DMS 273 (cell line): ENCODE measurements at regions not wholly inside any gene's neighbourhood (a gene's known extent, or its start where the extent isn't known, plus 50 kb on each side); places are given as distances from the start of the nearest gene placed in this dataset.
"Not testable (repeated sequence)": the region's sequence is repeated elsewhere in the genome, so short reads cannot be mapped to it uniquely, and the experiment has no call there.

Experiments used
- DNase-seq: peaks from one replicate; lab custom pipeline; 2025; ENCODE audit not compliant: unreplicated experiment; lab: John Stamatoyannopoulos, UW

DNA sequence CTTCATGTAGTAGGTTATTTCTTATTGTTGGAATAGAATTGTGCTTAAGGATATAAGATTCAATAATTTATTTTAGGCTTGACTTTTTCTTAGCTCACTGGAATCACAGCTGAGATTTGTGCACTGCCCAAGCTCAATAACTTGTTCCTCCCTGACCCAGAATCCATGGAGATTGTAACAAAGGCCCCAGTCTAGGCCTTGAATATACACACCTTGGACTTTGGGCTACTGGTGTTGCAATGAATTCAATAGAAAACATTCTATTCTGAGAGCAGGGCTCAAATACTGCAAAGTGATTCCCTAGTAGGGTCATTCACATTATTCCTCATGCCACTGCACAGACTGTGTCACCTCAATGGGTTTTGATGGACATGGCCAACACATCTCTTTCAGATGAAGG, 352.4 kb downstream of the GALC start:
- no peak for DNase-seq

DNA sequence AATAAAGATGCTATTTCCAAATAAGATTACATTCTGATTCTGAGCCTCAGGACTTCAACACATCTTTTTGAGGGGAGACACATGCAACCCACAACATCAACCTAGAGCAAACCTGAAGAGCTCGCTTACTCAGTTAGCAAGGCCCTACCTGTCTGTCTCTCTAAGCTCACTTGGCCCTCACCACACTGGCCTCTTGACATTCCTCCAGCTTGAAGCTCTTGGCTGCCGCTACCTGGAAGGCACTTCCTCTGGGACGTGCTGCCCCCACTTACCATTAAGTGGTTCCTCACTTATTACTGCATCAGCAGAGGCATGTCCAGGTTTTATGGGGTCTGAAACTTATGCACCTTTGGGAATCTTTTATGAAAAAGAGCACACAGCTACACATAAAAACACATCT, 354.8 kb downstream of the GALC start:
- DNase-seq = no peak

DNA sequence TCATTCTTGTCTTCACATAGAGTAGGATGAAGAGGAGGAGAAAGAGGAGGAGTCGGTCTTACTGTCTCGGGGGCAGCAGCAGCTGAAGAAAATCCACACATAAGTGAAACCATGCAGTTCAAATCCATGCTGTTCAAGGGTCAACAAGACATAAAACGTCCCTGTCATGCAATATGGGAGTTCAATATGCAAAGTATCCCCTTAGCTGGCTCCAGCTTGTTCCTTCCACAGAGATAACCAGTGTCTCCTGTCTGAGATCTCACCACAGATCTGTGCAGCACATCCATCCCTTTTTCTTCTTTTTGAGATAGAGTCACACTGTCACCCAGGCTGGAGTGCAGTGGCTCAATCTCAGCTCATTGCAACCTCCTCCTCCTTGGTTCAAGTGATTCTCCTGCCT, 357.5 kb downstream of the GALC start:
- no peak for DNase-seq

DNA sequence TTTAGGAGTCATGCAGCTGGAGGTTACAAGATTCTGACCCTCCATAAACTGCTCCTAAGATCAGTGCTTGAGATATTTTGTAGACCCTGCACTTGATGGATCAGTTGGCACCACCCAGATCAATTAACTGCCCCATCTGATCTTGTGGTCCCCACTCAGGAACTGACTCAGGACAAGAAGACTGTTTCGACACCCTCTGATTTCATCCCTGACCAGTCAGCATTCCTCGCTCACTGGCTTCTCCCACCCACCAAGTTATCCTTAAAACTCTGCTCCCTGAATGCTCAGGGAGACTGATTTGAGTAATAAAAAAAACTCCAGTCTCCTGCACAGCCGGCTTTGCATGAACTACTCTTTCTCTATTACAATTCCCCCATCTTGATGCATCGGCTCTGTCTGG, 360.2 kb downstream of the GALC start:
- no peak for DNase-seq

DNA sequence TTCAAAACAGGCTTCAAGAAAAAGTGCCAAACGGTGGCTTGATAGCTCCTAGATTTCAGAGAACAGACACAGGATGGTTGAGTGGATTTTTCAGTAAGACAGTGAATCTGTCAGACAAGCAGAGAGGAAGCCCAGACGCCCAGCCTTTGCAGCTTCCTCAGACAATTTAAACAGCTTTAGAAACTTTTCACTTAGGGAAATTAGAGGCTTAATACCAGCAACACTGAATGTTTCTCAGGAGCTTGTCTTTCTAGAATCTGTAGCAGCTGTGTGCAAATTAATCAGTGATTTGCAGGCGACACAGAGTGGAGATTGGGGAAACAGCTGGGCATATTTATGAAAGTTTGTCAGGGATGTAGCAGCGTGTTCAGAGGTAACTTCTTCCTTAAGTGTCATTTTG, 362.1 kb downstream of the GALC start:
- peak; percentile 39 for DNase-seq

DNA sequence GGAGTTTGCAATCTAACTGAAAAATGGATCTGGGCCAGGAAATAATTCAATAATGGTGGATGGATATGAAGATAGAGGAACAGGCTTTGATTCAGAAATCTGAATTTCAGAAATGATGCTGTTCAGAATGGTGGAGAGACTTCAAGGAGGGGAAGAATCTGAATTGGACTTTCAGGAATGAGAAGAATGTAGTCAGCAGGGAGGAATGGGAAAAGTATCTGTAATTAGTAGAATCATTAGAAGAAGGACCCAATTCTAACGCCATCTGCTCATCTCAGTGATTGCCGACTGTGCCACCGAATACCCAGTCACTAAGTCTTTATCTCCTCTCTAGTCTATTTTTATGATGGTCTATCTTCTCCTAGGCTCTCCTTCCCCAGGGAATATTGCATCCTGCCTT, 363.2 kb downstream of the GALC start:
- peak; percentile 4 for DNase-seq

DNA sequence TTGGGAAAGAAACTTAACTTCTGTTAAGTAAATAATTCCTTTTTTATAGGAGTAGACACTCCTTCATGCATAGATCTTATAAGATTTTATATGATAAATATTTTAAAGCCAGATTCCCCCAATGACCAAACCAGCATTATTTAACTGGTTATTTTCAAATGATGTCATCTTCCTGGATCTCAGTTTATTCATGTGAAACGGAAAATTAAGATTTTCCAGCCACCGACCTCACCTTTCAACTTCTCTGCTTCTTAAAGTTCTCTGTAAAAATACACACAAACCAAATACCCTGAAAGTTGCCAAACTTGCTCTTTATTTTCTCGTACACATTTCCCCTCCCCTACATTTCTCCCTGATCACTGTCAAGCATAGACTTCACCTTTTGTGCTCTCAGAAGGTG, 364.2 kb downstream of the GALC start:
- no peak for DNase-seq

DNA sequence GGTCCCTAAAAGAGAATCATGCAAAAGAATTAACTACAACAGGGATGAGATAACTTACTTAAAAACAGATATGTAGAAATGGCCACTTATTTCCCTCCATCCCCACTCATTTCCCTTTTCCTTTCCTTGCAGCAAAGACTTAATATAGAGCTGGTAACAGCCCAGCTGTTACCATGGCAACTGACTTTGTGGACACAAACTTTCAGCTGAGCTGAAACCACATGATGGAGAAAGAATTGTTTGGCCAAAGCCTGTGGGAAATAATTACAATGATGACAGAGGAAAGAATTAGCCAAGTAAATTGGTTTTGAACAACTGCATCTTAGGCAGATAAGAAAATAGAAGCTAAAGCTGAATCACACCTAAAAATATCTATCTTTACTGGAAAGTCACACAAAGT, 364.9 kb downstream of the GALC start:
- peak; percentile 69 for DNase-seq

DNA sequence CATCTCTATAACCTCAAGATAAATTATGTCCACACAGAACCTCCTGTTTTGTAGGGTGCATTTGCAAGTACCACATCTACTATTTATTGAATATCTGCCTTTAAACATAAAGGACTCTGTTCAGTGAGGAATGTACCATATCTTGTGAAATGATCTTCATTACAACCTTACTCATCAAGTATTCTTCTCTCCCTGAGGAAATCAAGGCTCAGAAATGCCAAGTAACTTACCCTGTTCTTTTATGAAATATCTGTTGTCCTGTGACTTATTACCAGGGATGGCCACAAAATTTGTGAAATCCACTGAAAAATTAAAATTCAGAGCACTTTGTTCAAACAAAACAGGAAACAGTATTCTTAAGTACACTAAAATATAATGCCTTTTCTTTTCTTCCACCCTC, 366.7 kb downstream of the GALC start:
- DNase-seq = no peak

DNA sequence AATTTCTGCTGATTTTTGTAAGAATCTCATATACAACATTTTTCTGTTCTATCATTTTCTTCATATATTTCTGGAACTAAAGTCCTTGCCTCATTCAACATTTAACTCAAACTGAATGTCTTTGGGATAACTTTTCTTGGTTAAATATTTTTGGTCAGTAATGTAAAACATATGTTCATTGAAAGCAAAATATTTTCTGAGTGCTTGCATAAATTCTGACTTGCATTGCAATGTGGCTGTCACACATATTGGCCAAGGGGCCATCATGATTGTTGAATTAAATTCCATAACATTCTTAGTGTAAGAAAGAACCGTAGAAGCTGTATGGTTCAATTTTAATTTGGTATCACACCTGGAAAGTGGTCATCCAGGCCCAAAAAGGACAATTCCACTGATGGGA, 369.4 kb downstream of the GALC start:
- no peak for DNase-seq

DNA sequence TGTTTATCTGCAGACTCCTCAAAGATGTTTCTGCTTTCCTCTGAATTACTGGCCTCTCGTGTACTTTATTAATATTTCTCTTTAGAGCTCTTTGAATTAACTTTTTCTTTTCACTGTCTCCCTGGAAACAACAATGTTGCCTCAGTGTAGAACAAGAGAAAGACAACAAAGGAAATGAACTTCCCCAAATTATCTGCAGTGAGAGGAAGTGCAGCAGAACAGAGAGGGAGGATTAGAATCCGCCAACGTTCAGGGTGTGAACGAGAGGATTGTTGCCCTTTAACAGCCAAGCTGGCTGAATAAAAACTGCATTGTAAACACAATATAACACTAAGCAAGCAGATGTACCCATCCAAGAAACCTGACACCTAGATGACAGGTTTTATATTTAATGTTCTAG, 375.9 kb downstream of the GALC start:
- DNase-seq = no peak

DNA sequence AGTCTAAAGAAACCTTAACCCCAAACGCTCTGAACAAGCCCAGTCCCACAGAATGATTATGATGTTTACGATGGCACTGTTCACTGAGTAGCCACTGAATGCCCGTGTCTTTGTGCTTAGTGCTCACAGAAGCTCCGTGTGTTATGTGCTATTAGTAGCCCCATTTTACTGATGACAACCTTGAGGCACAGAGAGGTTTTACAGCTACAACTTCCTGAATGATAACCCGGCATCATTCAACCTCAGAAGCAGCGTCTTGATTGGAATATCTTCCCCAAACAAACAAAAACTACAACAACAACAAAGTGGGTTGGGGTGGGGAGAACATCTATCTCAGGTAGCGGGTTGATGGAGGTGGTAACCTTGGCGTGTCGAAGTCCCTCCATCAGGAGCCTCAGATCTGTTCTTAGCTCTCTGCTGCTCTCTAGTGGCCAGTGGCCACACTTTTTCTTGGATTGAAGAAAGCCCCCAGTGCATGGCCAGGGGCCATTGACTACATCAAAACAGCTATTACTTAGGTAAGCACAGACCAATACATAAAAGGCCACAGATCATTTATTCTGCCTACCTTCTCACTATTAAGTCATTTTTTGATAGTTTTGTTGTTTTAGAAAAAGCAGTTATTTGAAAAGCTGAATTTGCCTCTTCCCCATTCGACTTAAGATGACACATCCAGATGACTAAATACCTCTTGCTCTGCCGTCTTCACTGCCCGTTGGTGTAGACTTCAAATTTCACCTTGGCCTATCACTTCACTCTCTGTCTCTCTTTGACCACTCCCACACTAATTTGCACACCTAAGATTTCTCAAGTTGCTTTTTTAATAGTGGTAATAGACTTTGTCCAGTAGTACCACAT, 376.9 kb downstream of the GALC start:
- peak; percentile 88 for DNase-seq

DNA sequence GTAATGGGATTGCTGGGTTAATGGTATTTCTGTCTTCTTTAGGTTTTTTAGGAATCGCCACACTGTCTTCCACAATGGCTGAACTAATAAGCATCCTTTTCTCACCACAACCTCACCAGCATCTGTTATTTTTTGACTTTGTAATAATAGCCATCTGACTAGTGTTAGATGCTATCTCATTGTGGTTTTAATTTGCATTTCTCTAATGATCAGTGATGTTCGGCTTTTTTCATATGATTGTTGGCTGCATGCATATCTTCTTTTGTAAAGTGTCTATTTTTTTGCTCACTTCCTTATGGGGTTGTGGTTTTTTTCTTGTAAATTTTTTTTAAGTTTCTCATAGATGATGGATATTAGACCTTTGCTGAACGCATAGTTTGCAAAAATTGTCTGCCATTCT, 377.9 kb downstream of the GALC start:
- peak; percentile 14 for DNase-seq

DNA sequence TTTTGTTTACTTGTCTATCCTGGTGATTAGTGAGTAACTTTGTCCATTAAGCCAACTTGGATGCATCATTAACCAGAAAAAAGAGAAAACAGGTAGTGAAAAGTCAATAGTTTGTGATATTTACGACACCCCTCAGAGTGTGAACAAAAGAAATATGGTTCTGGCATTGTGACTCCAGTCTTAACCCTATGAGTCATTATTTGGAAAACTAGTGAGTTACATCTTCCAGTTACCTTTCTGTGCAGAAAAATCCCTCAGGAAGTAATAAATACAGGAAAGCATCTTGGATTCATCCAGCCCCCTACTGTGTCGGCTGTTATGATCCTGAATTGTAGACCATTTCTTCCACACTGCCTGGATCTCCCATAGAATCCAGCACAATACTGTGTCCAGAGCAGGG, 379.1 kb downstream of the GALC start:
- no peak for DNase-seq

DNA sequence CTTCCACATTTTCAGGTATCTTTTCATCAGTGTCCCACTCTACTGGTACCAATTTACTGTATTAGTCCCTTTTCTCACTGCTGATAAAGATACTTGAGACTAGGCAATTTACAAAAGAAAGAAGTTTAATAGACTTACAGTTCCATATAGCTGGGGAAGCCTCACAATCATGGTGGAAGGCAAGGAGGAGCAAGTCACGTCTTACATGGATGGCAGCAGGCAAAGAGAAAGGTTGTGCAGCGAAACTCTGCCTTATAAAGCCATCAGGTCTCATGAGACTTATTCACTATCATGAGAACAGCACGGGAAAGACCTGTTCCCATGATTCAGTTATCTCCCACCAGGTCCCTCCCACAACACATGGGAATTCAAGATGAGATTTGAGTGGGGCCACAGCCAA, 385.9 kb downstream of the GALC start:
- not testable (repeated sequence) for DNase-seq

DNA sequence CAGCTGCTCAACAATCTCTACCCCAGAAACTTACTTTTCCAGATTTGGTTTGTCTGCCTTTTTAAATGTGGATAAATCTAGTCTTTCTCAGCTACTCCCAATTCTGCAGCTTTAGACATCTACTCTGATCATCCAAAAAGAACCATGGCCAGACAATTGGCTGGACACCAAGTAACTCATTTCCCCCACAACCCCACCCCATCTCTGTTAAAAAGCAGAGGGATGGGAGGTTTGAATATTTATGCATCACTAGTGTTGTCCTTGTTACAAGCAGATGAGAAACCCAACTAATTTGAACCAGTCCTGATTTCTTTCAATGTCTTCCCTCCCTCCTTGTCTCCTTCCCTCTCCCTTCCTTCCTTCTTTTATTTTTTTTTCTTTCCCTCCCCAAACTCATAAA, 391.9 kb downstream of the GALC start:
- DNase-seq = no peak

DNA sequence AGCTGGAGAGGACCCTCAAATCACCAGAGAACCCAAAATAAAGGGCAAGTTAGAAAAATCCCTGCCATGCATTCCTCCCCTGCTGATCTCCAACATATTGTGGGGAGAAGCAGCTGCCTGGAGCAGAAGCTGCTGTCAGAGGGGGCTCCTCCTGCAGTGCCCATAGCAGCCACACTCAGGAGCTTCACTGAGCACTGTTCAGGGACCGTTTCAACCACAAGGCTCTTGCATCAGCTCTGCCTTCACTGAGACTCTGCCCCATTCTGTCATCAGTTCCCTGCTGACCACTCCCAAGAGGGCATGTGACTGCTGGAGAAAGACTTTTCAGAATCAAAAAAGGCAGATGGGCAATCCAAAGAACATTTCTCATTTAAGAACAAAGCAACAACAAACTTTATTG, 392.7 kb downstream of the GALC start:
- no peak for DNase-seq

DNA sequence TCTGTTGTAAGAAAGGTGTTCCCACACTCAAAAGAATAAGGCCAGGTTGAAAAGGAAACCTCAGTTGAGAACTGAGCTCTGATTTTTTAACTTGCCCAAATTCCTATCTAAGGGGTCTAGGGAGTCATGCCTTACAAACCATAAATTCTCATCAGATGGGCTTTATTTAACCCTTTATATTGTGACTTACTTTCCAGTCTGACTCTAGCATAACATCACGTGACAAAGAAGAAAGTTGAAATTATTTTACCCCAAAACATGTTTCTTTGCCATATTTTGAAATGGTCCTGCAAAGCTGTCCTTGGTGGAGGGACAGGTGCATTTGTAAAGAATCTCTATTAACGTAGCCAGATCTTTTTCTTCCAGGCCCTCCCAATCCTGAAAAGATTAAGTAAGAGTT, 411.7 kb downstream of the GALC start:
- DNase-seq = no peak

DNA sequence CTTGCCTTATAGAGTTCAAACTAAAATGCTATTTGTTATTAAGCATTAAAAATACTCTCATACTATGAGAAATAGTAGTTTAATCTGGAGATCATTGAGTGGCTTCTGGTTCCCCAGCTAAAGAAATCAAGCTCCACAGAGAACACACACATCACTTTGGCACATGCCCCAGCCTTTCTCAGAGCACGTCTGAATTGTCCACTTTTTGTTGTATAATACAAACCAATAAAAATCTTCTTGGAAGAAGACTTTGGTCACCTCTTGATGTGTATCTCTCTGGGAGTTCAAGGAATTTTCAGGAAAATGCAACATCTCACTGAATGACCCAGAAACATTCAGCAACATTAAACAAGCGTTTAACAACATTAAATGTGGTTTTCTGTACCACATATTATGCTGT, 413.9 kb downstream of the GALC start:
- no peak for DNase-seq

DNA sequence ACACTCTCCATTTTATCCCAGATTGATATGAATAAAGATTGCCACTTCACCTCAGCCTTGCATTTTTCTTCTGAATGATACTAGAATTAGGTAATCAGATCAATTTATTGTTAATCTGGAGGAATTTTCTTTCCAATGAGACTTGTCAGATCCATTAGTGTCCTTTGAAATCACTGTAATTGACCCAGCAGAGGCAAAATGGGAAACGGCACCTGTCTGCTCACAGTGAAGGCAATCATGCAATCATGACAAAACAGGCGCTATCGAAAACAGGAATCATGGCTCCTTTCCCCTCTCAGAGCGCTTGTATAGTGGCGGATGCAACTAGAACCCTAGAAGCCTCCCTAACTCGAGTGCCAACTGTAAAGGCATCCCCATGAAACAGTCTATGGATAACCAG, 417.6 kb downstream of the GALC start:
- no peak for DNase-seq

DNA sequence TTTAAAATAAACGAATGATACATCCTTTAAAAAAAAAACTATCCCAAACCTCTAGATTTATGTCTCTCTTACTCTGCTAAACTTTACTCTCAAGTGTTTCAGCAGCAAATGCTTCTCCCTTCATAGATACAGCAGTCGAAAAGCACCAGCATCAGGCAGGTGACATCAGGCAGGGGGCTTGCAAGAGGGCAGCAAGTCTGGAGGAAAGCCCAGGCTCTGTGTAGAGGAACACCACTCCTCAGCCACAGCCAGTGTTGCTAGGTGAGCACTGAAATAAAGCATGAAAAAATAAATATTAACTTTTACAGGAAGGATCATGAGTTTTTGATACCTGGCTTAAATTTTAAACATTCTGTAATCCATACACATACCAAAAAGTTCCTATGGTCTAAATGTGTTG, 419.4 kb downstream of the GALC start:
- DNase-seq = no peak

DNA sequence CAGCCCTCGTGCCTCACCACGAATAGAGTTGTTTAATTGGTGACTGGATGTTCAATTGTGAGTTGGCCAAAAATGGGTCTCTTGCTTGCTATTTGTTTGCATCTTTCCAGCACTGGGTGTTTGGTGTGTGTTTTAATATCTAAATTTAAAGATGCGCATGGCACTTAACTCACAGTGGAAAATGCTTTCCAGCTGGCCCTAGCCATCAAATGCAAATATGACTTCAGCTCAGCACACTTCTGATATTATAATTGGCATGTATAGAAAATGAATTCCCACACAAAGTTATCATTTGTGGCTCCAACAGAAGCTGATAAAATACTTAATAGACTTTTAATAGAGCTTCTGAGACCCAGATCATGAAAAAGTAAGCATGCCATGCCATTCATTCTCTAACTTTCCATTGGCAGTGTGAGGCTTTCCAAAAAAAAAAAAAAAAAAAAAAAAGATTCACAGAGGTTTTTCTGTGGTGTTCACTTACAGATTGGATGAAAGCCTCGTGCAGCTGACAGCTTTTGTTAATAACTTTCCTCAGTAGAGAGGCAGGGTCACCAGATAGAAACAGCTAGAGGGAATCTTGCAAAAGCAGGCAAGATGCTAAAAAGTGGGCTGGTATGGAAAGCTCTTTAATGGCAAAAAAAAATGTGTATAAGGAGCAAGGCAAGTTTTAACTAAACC, 425.2 kb downstream of the GALC start:
- peak; percentile 6 for DNase-seq

DNA sequence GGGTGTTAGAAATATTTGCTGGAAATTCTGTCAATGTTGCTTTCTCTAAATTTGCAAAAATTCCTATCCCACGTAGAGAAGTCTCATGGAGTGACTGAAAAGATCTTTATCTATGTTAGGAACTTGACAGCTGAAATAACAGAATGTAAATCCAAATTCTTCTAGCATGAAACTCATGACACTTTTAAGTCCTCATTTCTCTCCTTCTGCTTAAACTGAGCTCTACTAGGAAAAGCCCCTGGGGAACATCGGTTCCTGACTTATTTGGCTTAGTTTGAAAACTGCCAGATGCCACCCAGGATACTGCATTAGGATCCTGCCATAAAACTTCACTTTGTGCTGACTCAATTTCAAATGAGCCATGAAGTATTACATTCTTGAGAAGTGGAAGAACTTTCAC, 426.0 kb downstream of the GALC start:
- peak; percentile 70 for DNase-seq
